DOHH2 (cell line): ENCODE measurements at regions not wholly inside any gene's neighbourhood (a gene's known extent, or its start where the extent isn't known, plus 50 kb on each side); places are given as distances from the start of the nearest gene placed in this dataset.

ENCODE experiments used
- H3F3A ChIP-seq: fragments of 200-600 bp; sonication (generic), shearing (Covaris generic); 2 replicates; pipeline ENCODE4 v1.6.0; 2016; ENCODE audit warnings: antibody characterized with exemption, mild to moderate bottlenecking; ENCODE audit not compliant: control insufficient read depth, insufficient read depth
- H3K27ac ChIP-seq: fragments of 200-600 bp; sonication (generic); 2 replicates; pipeline ENCODE4 v1.5.1; 2014; ENCODE audit warnings: low read depth, mild to moderate bottlenecking, low read length, moderate library complexity
- H3K27me3 ChIP-seq: fragments of 200-600 bp; sonication (generic); 2 replicates; pipeline ENCODE4 v1.6.1; 2014; ENCODE audit warnings: mild to moderate bottlenecking, low read length, mixed read lengths; ENCODE audit not compliant: control insufficient read depth
- H3K36me3 ChIP-seq: fragments of 200-600 bp; sonication (generic); 2 replicates; pipeline ENCODE4 v1.6.1; 2014; ENCODE audit warnings: mild to moderate bottlenecking, low read length, moderate library complexity, mixed read lengths; ENCODE audit not compliant: control insufficient read depth
- H3K4me1 ChIP-seq: fragments of 200-600 bp; sonication (generic); 2 replicates; pipeline ENCODE4 v1.6.1; 2014; ENCODE audit warnings: mild to moderate bottlenecking, low read length, mixed read lengths; ENCODE audit not compliant: control insufficient read depth
- H3K4me2 ChIP-seq: fragments of 200-600 bp; sonication (generic); 2 replicates; pipeline ENCODE4 v1.6.0; 2014; ENCODE audit warnings: mild to moderate bottlenecking, low read length, moderate library complexity
- H3K4me3 ChIP-seq: fragments of 200-600 bp; sonication (generic); 2 replicates; pipeline ENCODE4 v1.5.1; 2014; ENCODE audit warnings: mild to moderate bottlenecking, low read length, mixed read lengths
- H3K79me2 ChIP-seq: fragments of 200-600 bp; sonication (generic); 2 replicates; pipeline ENCODE4 v1.6.1; 2014; ENCODE audit warnings: mild to moderate bottlenecking, low read length, mixed read lengths; ENCODE audit not compliant: control insufficient read depth
- H3K9me2 ChIP-seq: fragments of 200-600 bp; sonication (generic); replicated peaks from 2 replicates; pipeline ENCODE4 v1.6.1; 2014; ENCODE audit warnings: mild to moderate bottlenecking, low read length, mixed read lengths; ENCODE audit not compliant: control insufficient read depth
- H3K9me3 ChIP-seq: fragments of 200-600 bp; sonication (generic); 2 replicates; pipeline ENCODE4 v1.6.1; 2014; ENCODE audit warnings: antibody characterized with exemption, low read length, mixed read lengths; ENCODE audit not compliant: control insufficient read depth, insufficient read depth
- H4K20me1 ChIP-seq: fragments of 200-600 bp; sonication (generic); 2 replicates; pipeline ENCODE4 v1.6.0; 2014; ENCODE audit warnings: low read depth, mild to moderate bottlenecking, antibody characterized with exemption, low read length, moderate library complexity; ENCODE audit not compliant: control insufficient read depth, insufficient read depth
- CTCF ChIP-seq: fragments of 200-600 bp; sonication (generic); IDR thresholded peaks from one replicate; pipeline ENCODE4 v1.5.1; 2014; ENCODE audit warnings: antibody characterized with exemption, mild to moderate bottlenecking, low read depth, low read length; ENCODE audit not compliant: poor library complexity, severe bottlenecking
- EZH2phosphoT487 ChIP-seq: fragments of 200-600 bp; sonication (generic); IDR thresholded peaks from 2 replicates; pipeline ENCODE4 v1.6.1; 2017; ENCODE audit warnings: borderline replicate concordance, mild to moderate bottlenecking, antibody characterized with exemption, low read length, moderate library complexity, mixed read lengths

- H3K27ac ChIP-seq: no peak overlapping the region
- H3K36me3 ChIP-seq: no peaks in the 10 kb centered on the region
- no peak overlapping the region for H3K4me3 ChIP-seq
- no peaks in the 10 kb centered on the region for H3K9me2 ChIP-seq
- H3F3A ChIP-seq: no peaks in the 10 kb centered on the region
- peaks cover 15% of the 10 kb centered on the region for H3K27me3 ChIP-seq
- H4K20me1 ChIP-seq: no peaks in the 10 kb centered on the region
- H3K4me2 ChIP-seq: no peak overlapping the region
- H3K79me2 ChIP-seq: no peaks in the 10 kb centered on the region
- H3K9me3 ChIP-seq: no peaks in the 10 kb centered on the region
- peaks cover 21% of the 10 kb centered on the region for H3K4me1 ChIP-seq
- TF ChIP-seq CTCF: no peak
- TF ChIP-seq EZH2phosphoT487: no peak
Observed at GRCh38 chr3:127092776-127093175, 100.2 kb upstream of the PRR23E start.

DNA sequence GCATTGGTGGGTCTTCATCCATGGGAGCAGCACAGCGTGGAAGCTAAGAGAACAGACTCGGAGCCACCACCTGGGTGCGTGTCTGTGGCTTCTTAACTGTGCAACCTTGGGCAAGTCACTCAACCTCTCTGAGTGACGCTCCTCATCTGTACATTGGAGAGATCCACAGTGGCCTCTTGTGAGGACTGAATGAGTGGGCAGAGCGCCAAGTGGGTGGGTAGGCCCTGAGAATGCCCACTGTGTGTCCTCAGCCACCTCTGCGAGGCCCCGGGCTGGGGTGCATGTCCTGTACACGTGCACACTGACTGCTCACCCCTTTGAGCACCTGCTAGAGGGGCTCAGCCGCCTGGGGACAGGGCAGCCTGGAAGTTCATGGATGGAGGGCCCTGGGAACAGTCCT lies 99.6 kb upstream of the PRR23E start:
- Histone ChIP-seq H3K27ac (no peak overlapping the region), H3K9me2 (no peaks in the 10 kb centered on the region), H3K4me2 (no peak overlapping the region), H3K9me3 (no peaks in the 10 kb centered on the region), H3K4me1 (peaks cover 21% of the 10 kb centered on the region), H3K36me3 (no peaks in the 10 kb centered on the region), H4K20me1 (no peaks in the 10 kb centered on the region), H3K27me3 (peaks cover 14% of the 10 kb centered on the region), H3K4me3 (no peak overlapping the region), H3K79me2 (no peaks in the 10 kb centered on the region), H3F3A (no peaks in the 10 kb centered on the region)
- no peak for TF ChIP-seq EZH2phosphoT487
- no peak for TF ChIP-seq CTCF

DNA sequence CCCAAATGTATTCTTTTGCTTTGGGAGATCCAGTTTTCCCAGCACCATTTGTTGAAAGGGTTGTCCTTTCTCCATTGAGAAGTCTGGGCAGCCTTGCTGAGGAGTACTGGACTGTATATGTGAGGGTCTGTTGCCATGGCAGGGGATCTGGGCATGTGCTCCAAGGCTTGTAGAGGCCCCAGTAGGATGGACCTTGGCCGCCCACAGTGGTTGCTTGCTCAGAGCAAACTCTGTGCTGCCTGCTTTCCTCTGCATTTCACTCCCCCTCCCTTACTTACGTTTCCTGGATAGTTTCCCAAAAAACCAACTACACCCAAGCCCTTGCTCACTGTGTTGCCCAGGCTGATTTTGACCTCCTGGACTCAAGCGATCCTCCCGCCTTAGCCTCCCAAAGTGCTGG lies 97.2 kb upstream of the PRR23E start:
- Histone ChIP-seq H3K4me1 (peaks cover 9% of the 10 kb centered on the region), H3K9me3 (no peaks in the 10 kb centered on the region)
- TF ChIP-seq EZH2phosphoT487 (no peak), CTCF (no peak)

More for the DNA sequence above, 97.2 kb upstream of the PRR23E start:
- no peaks in the 10 kb centered on the region for H3F3A ChIP-seq
- no peak overlapping the region for H3K4me2 ChIP-seq
- H4K20me1 ChIP-seq: no peaks in the 10 kb centered on the region
- no peak overlapping the region for H3K4me3 ChIP-seq
- H3K27ac ChIP-seq: no peak overlapping the region
- peaks cover 11% of the 10 kb centered on the region; the same call in 1 of the 2 replicates for H3K27me3 ChIP-seq
- H3K36me3 ChIP-seq: no peaks in the 10 kb centered on the region
- no peaks in the 10 kb centered on the region for H3K79me2 ChIP-seq
- H3K9me2 ChIP-seq: no peaks in the 10 kb centered on the region
